DMS 273 treated with DMSO at 0.1 percent for 48 hours (cell line): ENCODE measurements at regions not wholly inside any gene's neighbourhood (a gene's known extent, or its start where the extent isn't known, plus 50 kb on each side); places are given as distances from the start of the nearest gene placed in this dataset.

Experiments
- DNase-seq: peaks from one replicate; lab custom pipeline; 2025; lab: John Stamatoyannopoulos, UW

- DNase-seq = no peak
Measured at GRCh38 chr12:113766131-113766878, 199.8 kb downstream of the RBM19 start.

DNA sequence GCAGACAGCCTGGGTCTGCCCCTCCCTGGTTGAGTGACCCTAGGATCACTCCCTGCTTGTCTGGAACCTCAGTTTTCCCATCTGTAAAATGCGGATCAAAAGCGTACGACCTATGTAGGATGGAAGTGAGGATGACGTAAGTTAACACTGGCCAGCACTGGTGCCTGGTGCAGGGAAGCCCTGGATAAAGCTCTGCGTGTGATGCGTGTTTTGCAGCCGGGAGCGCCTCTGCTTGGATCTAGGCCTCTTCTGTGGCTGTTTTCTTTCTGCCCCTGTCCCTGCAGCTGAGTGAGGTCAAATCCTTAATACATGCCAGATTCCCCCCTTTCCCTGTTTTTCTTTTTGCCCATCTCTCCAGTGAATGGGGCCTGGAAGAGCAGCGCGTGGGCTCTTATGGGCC is 201.5 kb downstream of the RBM19 start:
- no peak for DNase-seq

DNA sequence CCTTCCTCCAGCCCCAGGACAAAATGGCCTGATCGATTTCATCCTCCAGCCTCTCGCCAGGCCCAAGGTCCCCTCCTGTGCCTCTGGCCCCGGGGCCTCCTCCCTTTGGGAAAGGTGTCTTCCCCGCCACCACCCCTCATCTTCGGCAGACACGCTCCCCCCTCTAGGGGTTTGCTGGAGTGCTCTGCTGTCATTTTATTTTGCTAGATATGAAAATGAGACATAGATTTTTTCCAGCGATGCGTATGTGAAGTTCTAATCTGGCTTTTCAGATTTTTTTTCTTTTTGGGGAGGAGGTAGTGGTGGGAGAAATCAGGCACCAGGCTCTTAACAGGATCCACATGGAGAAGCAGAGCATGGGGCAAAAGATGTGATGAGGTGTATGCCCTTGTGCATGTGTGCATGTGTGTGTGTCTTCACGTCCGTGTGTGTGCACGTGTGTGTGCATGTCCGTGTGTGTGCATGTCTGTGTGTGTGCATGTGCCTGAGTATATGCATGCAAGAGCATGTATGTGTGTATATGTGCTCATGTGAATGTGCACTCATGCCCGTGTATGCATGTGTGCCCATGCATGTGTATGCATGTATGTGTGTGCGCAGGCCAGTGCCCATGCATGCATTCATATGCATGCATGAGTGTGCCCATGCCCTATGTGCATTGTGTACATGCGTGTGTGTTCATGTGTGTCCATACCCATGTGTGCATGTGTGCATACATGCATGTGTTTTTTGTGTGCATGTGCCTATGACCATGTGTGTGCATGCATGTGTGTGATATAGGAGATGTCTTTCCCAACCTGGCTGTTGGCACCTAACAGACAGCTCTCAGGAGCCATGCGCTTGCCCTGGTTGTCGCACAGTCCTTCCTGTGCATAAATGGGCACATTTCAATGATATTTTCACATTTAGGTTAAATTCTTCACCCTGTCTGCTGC is 203.0 kb downstream of the RBM19 start:
- DNase-seq = no peak

DNA sequence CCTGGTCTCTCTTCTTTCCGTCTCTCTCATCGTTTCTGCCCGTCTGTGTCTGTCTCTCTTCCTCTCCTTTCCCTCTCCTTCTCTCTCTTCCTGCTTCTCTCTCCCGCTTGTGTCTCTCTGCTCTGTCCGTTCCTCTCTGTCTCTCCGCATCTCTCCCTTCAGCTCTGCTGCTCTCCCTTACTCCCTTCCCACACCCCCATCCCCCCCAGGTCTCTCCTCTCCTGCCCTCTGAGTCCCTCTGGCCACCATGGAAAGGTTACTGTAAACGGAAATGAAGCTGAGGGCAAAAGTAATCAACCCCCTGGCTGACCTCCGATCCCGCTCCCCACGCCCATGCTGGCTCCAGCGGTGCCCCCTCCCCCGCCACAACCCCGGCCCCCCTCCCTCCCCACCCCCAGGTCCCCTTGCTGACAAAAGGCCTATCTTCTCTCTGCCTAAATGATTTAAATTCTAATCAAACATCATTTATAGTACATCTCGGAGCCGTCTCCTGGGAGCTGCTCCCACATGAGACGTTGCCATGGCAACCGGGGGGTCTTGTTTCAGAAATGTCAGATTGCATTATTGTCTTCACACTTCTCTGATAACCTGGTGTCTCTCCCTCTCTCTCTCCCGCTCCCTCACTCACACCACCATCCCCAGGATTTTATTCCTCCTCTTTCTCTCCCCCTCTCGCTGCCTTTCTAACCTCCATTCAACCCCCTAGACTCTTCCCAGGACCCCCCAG is 203.8 kb downstream of the RBM19 start:
- no peak for DNase-seq

GRCh38 chr12:113759135-113759534 is 207.0 kb downstream of the RBM19 start:
- DNase-seq = no peak

DNA sequence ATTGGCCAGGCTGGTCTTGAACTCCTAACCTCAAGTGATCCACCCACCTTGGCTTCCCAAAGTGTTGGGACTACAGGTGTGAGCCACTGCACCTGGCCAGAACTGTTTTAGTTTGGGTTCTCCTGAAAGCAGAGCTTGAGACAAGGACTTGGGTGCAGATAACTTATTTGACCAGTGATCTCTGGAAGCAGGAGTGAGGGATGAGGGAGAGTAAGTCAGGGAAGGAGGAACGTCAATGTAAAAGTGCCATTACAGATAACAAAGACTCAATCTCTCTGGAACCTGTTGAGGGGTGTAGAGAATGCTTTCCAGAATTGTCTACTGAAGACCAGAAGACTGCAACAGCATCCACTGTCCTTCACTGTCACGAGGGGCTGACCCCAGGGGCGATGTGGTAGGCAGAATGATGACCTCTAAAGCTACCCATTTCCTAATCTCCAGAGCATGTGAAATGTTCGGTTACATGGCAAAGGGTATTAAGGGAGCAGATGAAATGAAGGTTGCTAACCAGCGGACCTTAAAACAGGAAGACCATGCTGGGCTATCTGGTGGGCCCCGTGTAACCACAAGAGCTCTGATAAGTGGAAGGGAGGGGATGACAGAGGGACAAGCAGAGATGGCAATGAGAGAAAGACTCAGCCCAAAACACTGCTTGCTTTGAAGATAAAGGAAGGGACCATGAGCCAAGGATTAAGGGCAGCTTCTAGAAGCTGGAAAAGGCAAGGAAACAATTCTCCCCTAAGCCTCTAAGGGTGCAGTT is 207.8 kb downstream of the RBM19 start:
- no peak for DNase-seq

DNA sequence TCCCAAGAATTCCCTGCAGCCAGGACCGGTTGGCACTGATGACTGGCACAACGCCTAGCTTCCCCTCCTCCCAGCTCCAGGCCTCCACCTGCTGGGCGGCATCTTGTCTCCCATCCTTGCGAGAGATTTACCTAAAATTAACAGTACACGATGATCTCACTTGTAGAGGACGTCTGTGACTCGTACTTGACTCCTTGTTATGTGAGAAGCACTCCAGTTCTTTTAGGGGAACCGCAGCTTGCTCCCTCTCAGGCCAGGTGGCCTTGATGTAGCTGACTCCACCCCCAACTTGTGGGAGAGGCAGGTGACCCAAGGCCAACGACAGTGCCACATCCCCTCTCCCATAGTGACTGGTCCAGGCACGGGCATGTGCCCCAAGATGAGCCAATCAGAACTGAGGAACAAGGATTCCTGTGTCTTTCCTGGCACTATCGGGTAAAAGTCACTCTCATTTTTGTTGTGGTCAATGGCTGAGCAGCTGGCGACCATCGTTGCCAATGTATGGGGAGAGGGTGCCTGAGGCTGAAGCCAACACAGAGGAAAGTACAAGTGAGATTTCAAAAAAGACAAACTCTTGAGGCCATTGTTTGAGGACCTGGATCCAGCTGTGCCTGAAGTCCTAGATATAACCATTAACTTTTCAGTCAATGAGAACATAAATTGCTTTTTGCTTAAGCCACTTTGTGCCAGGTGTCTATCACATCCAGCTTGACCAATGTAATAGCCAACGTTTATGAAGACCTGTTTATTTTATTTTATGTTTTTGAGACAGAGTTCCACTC is 208.7 kb downstream of the RBM19 start:
- no peak for DNase-seq

- no peak for DNase-seq
Measured at GRCh38 chr12:113756609-113757008, 209.5 kb downstream of the RBM19 start.

GRCh38 chr12:113755098-113755497 is 211.0 kb downstream of the RBM19 start:
- DNase-seq = no peak

GRCh38 chr12:113751513-113751912 is 214.6 kb downstream of the RBM19 start:
- no peak for DNase-seq

GRCh38 chr12:113749433-113749815 is 216.7 kb downstream of the RBM19 start:
- DNase-seq = no peak

DNA sequence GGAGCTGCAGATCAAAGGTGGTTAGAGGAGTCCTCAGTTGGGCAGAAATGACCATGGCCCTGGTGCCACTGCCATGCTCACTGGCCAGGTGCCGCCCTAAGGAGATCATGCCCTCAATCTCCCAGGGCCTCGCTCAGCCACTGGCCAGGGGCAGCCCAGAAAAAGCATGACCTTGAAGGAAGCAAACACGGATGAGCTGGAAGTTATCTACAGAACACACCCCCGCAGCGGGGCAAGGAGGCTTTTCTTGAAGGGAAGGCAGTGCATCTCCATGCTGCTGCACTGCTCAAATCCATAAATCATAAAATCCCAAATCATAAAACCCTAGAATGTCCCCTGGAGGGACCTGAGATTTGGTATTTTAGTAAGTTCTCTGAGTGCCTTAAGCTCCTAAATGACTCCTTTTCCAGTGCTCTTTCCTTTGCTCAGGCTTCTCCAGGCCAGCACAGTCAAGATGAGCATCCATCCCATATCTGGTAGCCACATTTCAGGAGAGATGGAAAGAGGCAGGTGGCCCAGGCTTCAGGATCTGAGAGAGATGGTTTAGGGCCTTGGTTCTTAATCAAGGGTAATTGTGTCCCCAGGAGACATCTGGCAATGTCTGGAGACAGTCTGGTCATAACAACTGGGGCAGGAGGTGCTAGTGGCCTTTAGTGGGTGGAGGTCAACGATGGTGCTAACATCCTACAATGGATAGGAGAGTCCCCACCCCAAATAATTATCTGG is 217.3 kb downstream of the RBM19 start:
- DNase-seq = no peak

DNA sequence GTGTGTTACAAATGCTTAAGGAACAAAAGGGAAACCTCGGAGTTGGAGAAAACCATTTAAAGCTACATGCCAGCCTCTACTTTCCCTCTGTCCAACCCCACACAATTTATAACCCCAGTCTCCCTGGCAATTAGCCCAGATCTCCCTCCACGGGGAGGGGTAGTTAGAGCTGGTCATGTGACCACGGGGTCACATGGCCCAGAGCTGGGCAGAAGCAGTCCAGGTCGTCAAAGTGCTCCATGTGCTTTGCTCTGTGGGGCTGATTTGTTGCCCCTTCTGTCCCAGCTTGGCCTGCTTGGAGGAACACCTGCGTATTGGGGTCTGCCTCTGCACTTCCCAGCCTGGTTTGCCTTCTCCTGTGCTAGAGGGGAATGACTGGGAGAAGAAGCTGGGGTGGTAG is 219.1 kb downstream of the RBM19 start:
- DNase-seq = no peak

DNA sequence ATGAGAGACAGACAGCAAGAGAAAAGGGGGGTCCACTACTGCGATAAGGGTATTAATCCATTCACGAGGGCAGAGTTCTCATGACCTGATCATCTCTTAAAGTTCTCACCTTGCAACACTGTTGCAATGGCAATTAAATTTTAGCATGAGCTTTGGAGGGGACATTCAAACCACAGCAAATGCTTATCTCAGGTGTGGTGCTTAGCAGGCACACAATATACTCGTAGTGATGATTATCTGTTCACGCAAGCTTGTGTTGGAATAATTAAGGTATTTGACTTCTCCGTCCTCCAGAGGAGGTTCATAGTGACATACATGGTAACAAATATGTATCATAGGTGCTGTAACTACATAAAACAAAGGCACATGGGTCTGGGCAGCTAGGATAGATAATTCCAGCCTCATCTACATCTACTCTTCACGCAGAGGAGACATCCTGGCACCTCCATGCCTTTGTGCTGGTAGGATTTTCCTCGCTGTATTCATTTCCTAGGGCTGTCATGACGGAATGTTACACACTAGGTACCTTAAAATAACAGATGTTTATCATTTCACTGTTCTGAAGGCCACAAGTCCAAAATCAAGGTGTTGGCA is 221.2 kb downstream of the RBM19 start:
- no peak for DNase-seq

GRCh38 chr12:113742801-113743200 is 223.3 kb downstream of the RBM19 start:
- no peak for DNase-seq

GRCh38 chr12:113740699-113741098 is 225.4 kb downstream of the RBM19 start:
- no peak for DNase-seq

GRCh38 chr12:113735131-113735530 is 231.0 kb downstream of the RBM19 start:
- DNase-seq = no peak

GRCh38 chr12:113734503-113734902 is 231.6 kb downstream of the RBM19 start:
- no peak for DNase-seq

DNA sequence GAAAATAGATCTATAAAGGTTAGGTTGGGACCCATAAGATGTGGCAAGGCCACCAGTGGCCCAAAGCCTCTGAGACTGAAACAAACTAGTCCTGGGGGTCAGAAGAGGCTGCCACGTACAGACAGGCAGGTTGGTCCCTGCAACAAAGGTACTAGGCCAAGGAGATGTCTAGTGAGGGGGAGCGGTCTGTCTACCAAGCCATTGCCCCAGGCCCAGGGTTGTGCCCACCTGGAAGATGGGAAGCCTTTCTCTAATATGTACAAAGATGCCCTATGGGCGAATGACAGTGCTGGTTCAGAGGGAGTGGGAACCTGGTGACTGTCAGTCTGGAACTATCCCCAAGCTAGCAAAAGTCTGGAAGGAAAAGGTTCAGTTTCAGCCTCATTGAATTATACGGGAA is 233.2 kb downstream of the RBM19 start:
- no peak for DNase-seq

GRCh38 chr12:113727651-113728061 is 238.5 kb downstream of the RBM19 start:
- no peak for DNase-seq
